ENCODE measurements at regions not wholly inside any gene's neighbourhood (a gene's known extent, or its start where the extent isn't known, plus 50 kb on each side); places are given as distances from the start of the nearest gene placed in this dataset.
"Not testable (repeated sequence)": the region's sequence is repeated elsewhere in the genome, so short reads cannot be mapped to it uniquely, and the experiment has no call there.

- DNase-seq (ENCODE audit: low spot score) = no peak
Observed at GRCh38 chrX:39047174-39047573, 245.9 kb downstream of the MID1IP1 start.

- no peak for DNase-seq (ENCODE audit: low spot score)
Observed at GRCh38 chrX:39049975-39050374, 248.7 kb downstream of the MID1IP1 start.

- no peak for DNase-seq (ENCODE audit: low spot score)
Observed at GRCh38 chrX:39050427-39050826, 249.2 kb downstream of the MID1IP1 start.

GRCh38 chrX:39052751-39053150 lies 251.5 kb downstream of the MID1IP1 start:
- no peak for DNase-seq (ENCODE audit: low spot score)

- DNase-seq (ENCODE audit: low spot score) = no peak
Observed at GRCh38 chrX:39058724-39059123, 257.5 kb downstream of the MID1IP1 start.

GRCh38 chrX:39059866-39060265 lies 258.6 kb downstream of the MID1IP1 start:
- DNase-seq (ENCODE audit: low spot score) = no peak

GRCh38 chrX:39063037-39063436 lies 261.8 kb downstream of the MID1IP1 start:
- no peak for DNase-seq (ENCODE audit: low spot score)

GRCh38 chrX:39063702-39064101 lies 262.4 kb downstream of the MID1IP1 start:
- no peak for DNase-seq (ENCODE audit: low spot score)

GRCh38 chrX:39065051-39065871 lies 264.0 kb downstream of the MID1IP1 start:
- DNase-seq (ENCODE audit: low spot score) = no peak

GRCh38 chrX:39067866-39068265 lies 266.6 kb downstream of the MID1IP1 start:
- DNase-seq (ENCODE audit: low spot score) = no peak

GRCh38 chrX:39068634-39069033 lies 267.4 kb downstream of the MID1IP1 start:
- DNase-seq (ENCODE audit: low spot score) = not testable (repeated sequence)

GRCh38 chrX:39070009-39070408 lies 268.8 kb downstream of the MID1IP1 start:
- DNase-seq (ENCODE audit: low spot score) = no peak

GRCh38 chrX:39073131-39073530 lies 271.9 kb downstream of the MID1IP1 start:
- no peak for DNase-seq (ENCODE audit: low spot score)

- no peak for DNase-seq (ENCODE audit: low spot score)
Observed at GRCh38 chrX:39096599-39096998, 295.3 kb downstream of the MID1IP1 start.

GRCh38 chrX:39104745-39105144 lies 303.5 kb downstream of the MID1IP1 start:
- no peak for DNase-seq (ENCODE audit: low spot score)

GRCh38 chrX:39112143-39112542 lies 310.9 kb downstream of the MID1IP1 start:
- no peak for DNase-seq (ENCODE audit: low spot score)

- no peak for DNase-seq (ENCODE audit: low spot score)
Observed at GRCh38 chrX:39115166-39115565, 313.9 kb downstream of the MID1IP1 start.

GRCh38 chrX:39117101-39117500 lies 315.8 kb downstream of the MID1IP1 start:
- DNase-seq (ENCODE audit: low spot score) = no peak

- DNase-seq (ENCODE audit: low spot score) = no peak
Observed at GRCh38 chrX:39121903-39122302, 320.6 kb downstream of the MID1IP1 start.

GRCh38 chrX:39125834-39126233 lies 324.6 kb downstream of the MID1IP1 start:
- no peak for DNase-seq (ENCODE audit: low spot score)

GRCh38 chrX:39133971-39134370 lies 332.7 kb downstream of the MID1IP1 start:
- no peak for DNase-seq (ENCODE audit: low spot score)

- DNase-seq (ENCODE audit: low spot score) = no peak
Observed at GRCh38 chrX:39137363-39137954, 336.2 kb downstream of the MID1IP1 start.

- DNase-seq (ENCODE audit: low spot score) = no peak
Observed at GRCh38 chrX:39140581-39140980, 339.3 kb downstream of the MID1IP1 start.

- no peak for DNase-seq (ENCODE audit: low spot score)
Observed at GRCh38 chrX:39144323-39144722, 343.1 kb downstream of the MID1IP1 start.
